Kidney (tissue), 13 donors: ENCODE measurements at regions not wholly inside any gene's neighbourhood (a gene's known extent, or its start where the extent isn't known, plus 50 kb on each side); places are given as distances from the start of the nearest gene placed in this dataset.

Experiments
- DNase-seq, 5 donors: peaks; one replicate each; pipeline ENCODE4 v3.0.0-alpha.2; 2013 to 2020
- FAIRE-seq: peaks from 2 replicates; lab custom pipeline; 2012; peaks lifted over from hg19 to GRCh38; lab: Jason Lieb, UNC
- H3K27ac ChIP-seq, 2 donors: one replicate each; pipeline ENCODE4 v1.7.0; 2013; ENCODE audit warnings: low read depth in 2 of 2, low read length in 2 of 2, inconsistent platforms in 1 of 2
- H3K27me3 ChIP-seq: one replicate; pipeline ENCODE4 v1.7.1; 2013; ENCODE audit warnings: low read length, inconsistent platforms; ENCODE audit not compliant: control insufficient read depth, insufficient read depth
- H3K36me3 ChIP-seq, 3 donors: one replicate each; pipeline versions ENCODE4 v1.7.0 to v1.7.1; 2013; ENCODE audit warnings: low read length in 3 of 3, control low read depth in 1 of 3, inconsistent platforms in 1 of 3; ENCODE audit not compliant: insufficient read depth in 3 of 3, control insufficient read depth in 2 of 3
- H3K4me1 ChIP-seq, 3 donors: one replicate each; pipeline versions ENCODE4 v1.7.0 to v1.7.1; 2013; ENCODE audit warnings: low read length in 3 of 3, inconsistent platforms in 1 of 3, low read depth in 1 of 3; ENCODE audit not compliant: control insufficient read depth in 2 of 3, insufficient read depth in 2 of 3
- H3K4me3 ChIP-seq, 3 donors: one replicate each; pipeline versions ENCODE4 v1.7.0 to v1.8.1; 2013; ENCODE audit warnings: low read length in 3 of 3, control low read depth in 1 of 3, inconsistent platforms in 1 of 3
- H3K9ac ChIP-seq, 3 donors: one replicate each; pipeline versions ENCODE4 v1.7.0 to v1.7.1; 2013; ENCODE audit warnings: low read length in 3 of 3, control low read depth in 1 of 3, inconsistent platforms in 1 of 3
- H3K9me3 ChIP-seq, 3 donors: one replicate each; pipeline versions ENCODE4 v1.7.0 to v1.7.1; 2013; ENCODE audit warnings: low read length in 3 of 3, control low read depth in 1 of 3, inconsistent platforms in 1 of 3; ENCODE audit not compliant: control insufficient read depth in 2 of 3, insufficient read depth in 1 of 3
- CTCF ChIP-seq: IDR thresholded peaks from 3 replicates; pipeline ENCODE4 v1.5.1; 2012; ENCODE audit warnings: mild to moderate bottlenecking, moderate library complexity, borderline replicate concordance; ENCODE audit not compliant: insufficient read depth; ENCODE audit errors: extremely low read depth
- intact Hi-C: fragments of 100-400 bp; cut with DNase I; formaldehyde crosslinking; loops from one replicate; pipeline ENCODE4 v1.11.1; 2022
- donor health status: control.
- donor health status: control.
- donor health status: control.
- donor health status: control.
- donor health status: control.
- donor health status: DM: yes; HTN: yes; CAD: no.
- donor health status: Normal renal cell carcinoma (clear cell type).

DNA sequence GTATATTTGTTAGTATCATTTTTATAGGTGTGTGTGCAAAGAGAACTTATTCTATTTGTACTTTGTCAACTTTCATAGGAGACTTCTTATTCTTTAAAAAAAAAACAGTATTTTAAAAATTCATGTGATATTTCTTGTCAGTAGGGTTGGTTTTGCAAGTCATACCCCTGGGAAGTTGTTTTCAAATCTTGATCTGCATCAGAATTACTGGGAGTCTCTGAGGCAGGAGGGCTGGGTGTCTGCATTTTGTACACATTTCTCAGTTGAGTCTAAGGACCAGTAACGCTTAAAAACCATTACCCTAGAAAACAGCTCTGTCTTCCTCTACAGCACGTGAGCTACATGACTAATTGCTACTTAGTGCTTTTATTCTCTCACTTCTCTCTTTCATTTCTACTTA lies 76.0 kb upstream of the CTTNBP2NL start:
- Histone ChIP-seq H3K9me3 (no peaks in the 10 kb centered on the region), H3K36me3 (no peaks in the 10 kb centered on the region), H3K27ac (no peak overlapping the region), H3K27me3 (no peaks in the 10 kb centered on the region), H3K9ac (no peak overlapping the region), H3K4me3 (no peak overlapping the region), H3K4me1 (no peaks in the 10 kb centered on the region)
- no peak for TF ChIP-seq CTCF
- intact Hi-C loops, result no loop called here
- DNase-seq (no peak), FAIRE-seq (no peak)

GRCh38 chr1:112322018-112322417 lies 74.0 kb upstream of the CTTNBP2NL start:
- no peaks in the 10 kb centered on the region for H3K27me3 ChIP-seq
- no peak for DNase-seq
- no peak overlapping the region for H3K9ac ChIP-seq
- no peaks in the 10 kb centered on the region for H3K9me3 ChIP-seq
- TF ChIP-seq CTCF, result no peak
- no peak for FAIRE-seq
- H3K4me1 ChIP-seq, result no peaks in the 10 kb centered on the region
- intact Hi-C loops, result no loop called here
- no peak overlapping the region for H3K4me3 ChIP-seq
- no peak overlapping the region for H3K27ac ChIP-seq
- no peaks in the 10 kb centered on the region for H3K36me3 ChIP-seq

DNA sequence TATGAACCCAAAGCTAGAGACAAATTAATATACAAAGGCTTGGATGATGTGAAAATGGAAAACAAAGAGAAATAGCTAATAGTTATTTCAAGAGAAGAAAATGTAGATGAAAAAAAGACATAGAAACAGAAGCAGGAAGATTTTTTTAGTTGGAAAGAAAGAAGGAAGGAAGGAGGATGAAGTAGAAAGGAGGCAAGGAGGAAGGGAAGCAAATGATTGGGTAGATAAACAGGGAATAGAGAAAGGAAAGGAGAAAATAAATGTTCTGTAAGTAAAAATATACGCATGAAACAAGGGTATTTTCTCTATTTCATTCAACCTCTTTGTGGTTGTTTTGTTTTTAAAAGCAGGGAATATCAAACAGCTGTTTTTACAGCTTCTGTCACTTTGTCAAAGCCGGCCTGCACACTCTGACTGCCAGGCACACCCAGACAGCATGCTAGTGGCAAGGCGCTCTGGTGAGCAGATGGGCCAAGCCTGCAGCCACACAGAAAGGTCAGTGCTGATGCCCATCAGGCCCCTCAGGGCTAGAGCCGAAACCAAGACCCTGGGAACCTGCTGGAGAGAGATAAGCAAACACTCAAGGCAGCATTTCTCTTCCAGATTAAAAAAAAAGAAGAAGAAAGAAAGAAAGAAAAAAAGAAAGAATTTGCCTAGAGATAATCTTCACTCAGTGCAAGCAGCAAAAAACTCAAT lies 72.9 kb upstream of the CTTNBP2NL start:
- FAIRE-seq (no peak), DNase-seq (no peak)

More for the DNA sequence above, 72.9 kb upstream of the CTTNBP2NL start:
- no peaks in the 10 kb centered on the region for H3K4me1 ChIP-seq
- no peaks in the 10 kb centered on the region for H3K27me3 ChIP-seq
- H3K36me3 ChIP-seq, result no peaks in the 10 kb centered on the region
- intact Hi-C loops, result no loop called here
- H3K4me3 ChIP-seq, result no peak overlapping the region
- H3K9me3 ChIP-seq, result no peaks in the 10 kb centered on the region
- no peak overlapping the region for H3K27ac ChIP-seq
- H3K9ac ChIP-seq, result no peak overlapping the region
- no peak for TF ChIP-seq CTCF
